ENCODE measurements at regions not wholly inside any gene's neighbourhood (a gene's known extent, or its start where the extent isn't known, plus 50 kb on each side); places are given as distances from the start of the nearest gene placed in this dataset.

GRCh38 chr2:56693501-56693900, 509.7 kb downstream of the CCDC85A start:
- in situ Hi-C loops (cut with MboI; ENCODE audit: low sequenced_read_pairs): no loop called here

GRCh38 chr2:56703001-56703400, 519.2 kb downstream of the CCDC85A start:
- in situ Hi-C loops (cut with MboI; ENCODE audit: low sequenced_read_pairs): no loop called here

- in situ Hi-C loops (cut with MboI; ENCODE audit: low sequenced_read_pairs): no loop called here
These were observed 521.9 kb downstream of the CCDC85A start for GRCh38 chr2:56705713-56706112.

GRCh38 chr2:56707218-56707617, 523.4 kb downstream of the CCDC85A start:
- in situ Hi-C loops (cut with MboI; ENCODE audit: low sequenced_read_pairs): no loop called here

GRCh38 chr2:56707650-56708049, 523.9 kb downstream of the CCDC85A start:
- in situ Hi-C loops (cut with MboI; ENCODE audit: low sequenced_read_pairs): no loop called here

GRCh38 chr2:56709181-56709580, 525.4 kb downstream of the CCDC85A start:
- in situ Hi-C loops (cut with MboI; ENCODE audit: low sequenced_read_pairs): no loop called here

GRCh38 chr2:56713161-56713676, 529.4 kb downstream of the CCDC85A start:
- in situ Hi-C loops (cut with MboI; ENCODE audit: low sequenced_read_pairs): no loop called here

- in situ Hi-C loops (cut with MboI; ENCODE audit: low sequenced_read_pairs): no loop called here
These were observed 530.2 kb downstream of the CCDC85A start for GRCh38 chr2:56713978-56714377.

GRCh38 chr2:56714400-56714799, 530.6 kb downstream of the CCDC85A start:
- in situ Hi-C loops (cut with MboI; ENCODE audit: low sequenced_read_pairs): no loop called here

- in situ Hi-C loops (cut with MboI; ENCODE audit: low sequenced_read_pairs): no loop called here
These were observed 531.9 kb downstream of the CCDC85A start for GRCh38 chr2:56715683-56716082.

- in situ Hi-C loops (cut with MboI; ENCODE audit: low sequenced_read_pairs): no loop called here
These were observed 534.6 kb downstream of the CCDC85A start for GRCh38 chr2:56718413-56718812.

GRCh38 chr2:56729212-56729611, 545.4 kb downstream of the CCDC85A start:
- in situ Hi-C loops (cut with MboI; ENCODE audit: low sequenced_read_pairs): no loop called here

GRCh38 chr2:56732946-56733345, 549.2 kb downstream of the CCDC85A start:
- in situ Hi-C loops (cut with MboI; ENCODE audit: low sequenced_read_pairs): no loop called here

- in situ Hi-C loops (cut with MboI; ENCODE audit: low sequenced_read_pairs): no loop called here
These were observed 555.6 kb downstream of the CCDC85A start for GRCh38 chr2:56739413-56739812.

GRCh38 chr2:56741601-56742102, 557.9 kb downstream of the CCDC85A start:
- in situ Hi-C loops (cut with MboI; ENCODE audit: low sequenced_read_pairs): no loop called here

GRCh38 chr2:56743807-56744206, 560.0 kb downstream of the CCDC85A start:
- in situ Hi-C loops (cut with MboI; ENCODE audit: low sequenced_read_pairs): no loop called here

GRCh38 chr2:56749152-56749752, 565.5 kb downstream of the CCDC85A start:
- in situ Hi-C loops (cut with MboI; ENCODE audit: low sequenced_read_pairs): no loop called here

GRCh38 chr2:56753182-56753581, 569.4 kb downstream of the CCDC85A start:
- in situ Hi-C loops (cut with MboI; ENCODE audit: low sequenced_read_pairs): no loop called here

- in situ Hi-C loops (cut with MboI; ENCODE audit: low sequenced_read_pairs): no loop called here
These were observed 570.4 kb downstream of the CCDC85A start for GRCh38 chr2:56754066-56754615.

- in situ Hi-C loops (cut with MboI; ENCODE audit: low sequenced_read_pairs): no loop called here
These were observed 570.8 kb downstream of the CCDC85A start for GRCh38 chr2:56754627-56755026.

GRCh38 chr2:56757884-56758545, 574.2 kb downstream of the CCDC85A start:
- in situ Hi-C loops (cut with MboI; ENCODE audit: low sequenced_read_pairs): no loop called here

- in situ Hi-C loops (cut with MboI; ENCODE audit: low sequenced_read_pairs): no loop called here
These were observed 579.9 kb downstream of the CCDC85A start for GRCh38 chr2:56763683-56764082.
